Caco-2 (cell line): ENCODE measurements at regions not wholly inside any gene's neighbourhood (a gene's known extent, or its start where the extent isn't known, plus 50 kb on each side); places are given as distances from the start of the nearest gene placed in this dataset.

Experiments
- BruUV-seq: library from RNA; stranded (reverse); fragments of 400-500 nt; replicated peaks from 2 replicates; lab custom pipeline; 2021; lab: Mats Ljungman, UMichigan
- CTCF ChIA-PET: fragments of 300-600 bp; sonication (Branson Sonifier 250); formaldehyde crosslinking; loops from one replicate; lab custom pipeline; 2022; ENCODE audit warnings: antibody characterized with exemption; lab: Charles Lee
- POLR2A ChIA-PET: fragments of 300-600 bp; sonication (Branson Sonifier 250); formaldehyde crosslinking; loops from one replicate; lab custom pipeline; 2022; ENCODE audit warnings: antibody characterized with exemption; lab: Charles Lee
- DNase-seq, 2 experiments: peaks; one replicate each; pipeline versions ENCODE4 v3.0.0 to v3.0.0-alpha.2; 2020 to 2022
- H3K27me3 ChIP-seq: replicated peaks from 2 replicates; pipeline ENCODE4 v1.6.0; 2011; ENCODE audit warnings: low read length; ENCODE audit not compliant: control insufficient read depth, insufficient read depth
- H3K36me3 ChIP-seq: 2 replicates; pipeline ENCODE4 v1.5.1; 2011; ENCODE audit warnings: low read length; ENCODE audit not compliant: control insufficient read depth, insufficient read depth
- H3K4me1 ChIP-seq: fragments of 250-450 bp; sonication (Bioruptor Pico); 2 replicates; pipeline ENCODE4 v1.5.1; 2020; ENCODE audit warnings: mild to moderate bottlenecking
- H3K4me3 ChIP-seq: 2 replicates; pipeline ENCODE4 v1.5.1; 2011; ENCODE audit warnings: low read depth, mild to moderate bottlenecking, control low read depth, low read length
- H3K9me3 ChIP-seq: fragments of 250-450 bp; sonication (Bioruptor Pico); 2 replicates; pipeline ENCODE4 v1.5.1; 2020; ENCODE audit warnings: mild to moderate bottlenecking, moderate library complexity
- H3K27ac Mint-ChIP-seq: one replicate; pipeline ENCODE4 v1.8.0; 2022; ENCODE audit warnings: mixed read lengths; ENCODE audit not compliant: unreplicated experiment
- H3K27me3 Mint-ChIP-seq: one replicate; pipeline ENCODE4 v1.8.0; 2022; ENCODE audit warnings: mixed read lengths; ENCODE audit not compliant: insufficient read depth, unreplicated experiment
- H3K36me3 Mint-ChIP-seq: one replicate; pipeline ENCODE4 v1.8.0; 2022; ENCODE audit warnings: mild to moderate bottlenecking, mixed read lengths; ENCODE audit not compliant: insufficient read depth, unreplicated experiment
- H3K4me1 Mint-ChIP-seq: one replicate; pipeline ENCODE4 v1.8.0; 2022; ENCODE audit warnings: low read depth, mixed read lengths; ENCODE audit not compliant: unreplicated experiment
- H3K4me3 Mint-ChIP-seq: one replicate; pipeline ENCODE4 v1.8.0; 2022; ENCODE audit warnings: mild to moderate bottlenecking, moderate library complexity, mixed read lengths; ENCODE audit not compliant: unreplicated experiment
- H3K9me3 Mint-ChIP-seq: one replicate; pipeline ENCODE4 v1.8.0; 2022; ENCODE audit warnings: mixed read lengths; ENCODE audit not compliant: unreplicated experiment
- intact Hi-C: fragments of 100-400 bp; cut with micrococcal nuclease; formaldehyde crosslinking; loops from one replicate; pipeline ENCODE4 v1.10.0; 2022; ENCODE audit not compliant: unreplicated experiment
- TF ChIP-seq, protein P1 (sequence below), 2 experiments: fragments of 200-600 bp in 1 of 2; IDR thresholded peaks; 1 replicate in 1 of 2; 2 replicates in 1 of 2; pipeline versions ENCODE4 v1.5.1 to v1.8.0; 2011 to 2022; ENCODE audit warnings: antibody characterized with exemption in 1 of 2, control low read depth in 1 of 2, inconsistent platforms in 1 of 2, low read depth in 1 of 2, low read length in 1 of 2, mild to moderate bottlenecking in 1 of 2, moderate library complexity in 1 of 2; ENCODE audit not compliant: insufficient read depth in 1 of 2, severe bottlenecking in 1 of 2, unreplicated experiment in 1 of 2

DNA sequence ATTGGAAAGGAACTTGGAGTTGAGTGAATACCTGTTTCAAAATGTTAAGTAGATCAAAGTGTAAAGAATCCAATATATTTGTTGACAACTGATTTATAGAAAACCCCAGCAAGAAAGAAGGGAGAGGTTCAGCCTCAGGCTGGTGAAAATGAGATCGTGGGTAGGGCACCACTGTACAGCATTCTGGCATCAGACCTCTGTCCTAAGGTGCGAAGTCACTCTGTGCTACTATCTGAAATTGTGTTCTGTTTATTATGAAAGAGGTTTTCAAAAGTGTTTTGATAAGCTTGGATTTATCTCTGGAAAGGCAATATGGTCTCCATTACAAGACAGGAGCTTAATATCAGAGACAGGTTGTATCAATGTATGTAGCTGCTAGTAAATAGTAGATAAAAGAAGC lies 80.5 kb upstream of the MAP4K3 start:
- no peaks in the 10 kb centered on the region for H3K36me3 ChIP-seq
- POLR2A ChIA-PET: no interaction called here
- CTCF ChIA-PET: interaction anchor here (1.5 kb wide), 1 partner anchor 213 kb away, joined by 3 read pairs; no protein-coding TSS in a partner anchor
- Mint-ChIP-seq H3K9me3 (peaks cover 9% of the 10 kb centered on the region), H3K4me1 (peaks cover 14% of the 10 kb centered on the region), H3K27me3 (no peaks in the 10 kb centered on the region), H3K27ac (no peak overlapping the region), H3K4me3 (no peak overlapping the region), H3K36me3 (no peaks in the 10 kb centered on the region)
- TF ChIP-seq, protein P1, sequence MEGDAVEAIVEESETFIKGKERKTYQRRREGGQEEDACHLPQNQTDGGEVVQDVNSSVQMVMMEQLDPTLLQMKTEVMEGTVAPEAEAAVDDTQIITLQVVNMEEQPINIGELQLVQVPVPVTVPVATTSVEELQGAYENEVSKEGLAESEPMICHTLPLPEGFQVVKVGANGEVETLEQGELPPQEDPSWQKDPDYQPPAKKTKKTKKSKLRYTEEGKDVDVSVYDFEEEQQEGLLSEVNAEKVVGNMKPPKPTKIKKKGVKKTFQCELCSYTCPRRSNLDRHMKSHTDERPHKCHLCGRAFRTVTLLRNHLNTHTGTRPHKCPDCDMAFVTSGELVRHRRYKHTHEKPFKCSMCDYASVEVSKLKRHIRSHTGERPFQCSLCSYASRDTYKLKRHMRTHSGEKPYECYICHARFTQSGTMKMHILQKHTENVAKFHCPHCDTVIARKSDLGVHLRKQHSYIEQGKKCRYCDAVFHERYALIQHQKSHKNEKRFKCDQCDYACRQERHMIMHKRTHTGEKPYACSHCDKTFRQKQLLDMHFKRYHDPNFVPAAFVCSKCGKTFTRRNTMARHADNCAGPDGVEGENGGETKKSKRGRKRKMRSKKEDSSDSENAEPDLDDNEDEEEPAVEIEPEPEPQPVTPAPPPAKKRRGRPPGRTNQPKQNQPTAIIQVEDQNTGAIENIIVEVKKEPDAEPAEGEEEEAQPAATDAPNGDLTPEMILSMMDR (IDR thresholded peaks at IDR 0.05; ENCODE audit: insufficient read depth in 1 of 2, low read depth in 1 of 2, low read length in 1 of 2, severe bottlenecking in 1 of 2, unreplicated experiment in 1 of 2): no peak
- DNase-seq: no peak
- no peak overlapping the region for H3K4me3 ChIP-seq
- H3K4me1 ChIP-seq: peaks cover 22% of the 10 kb centered on the region
- BruUV-seq: no TSS peak
- H3K27me3 ChIP-seq: no peaks in the 10 kb centered on the region
- intact Hi-C loops: loop anchor here (5.0 to 10.0 kb wide), 2 partner anchors 75 to 177 kb away; no protein-coding TSS in a partner anchor
- peaks cover 19% of the 10 kb centered on the region for H3K9me3 ChIP-seq

GRCh38 chr2:39519886-39520285 lies 82.8 kb upstream of the MAP4K3 start:
- CTCF ChIA-PET: interaction anchor here (1.1 kb wide), 1 partner anchor 210 kb away, joined by 3 read pairs; no protein-coding TSS in a partner anchor
- Histone ChIP-seq H3K4me1 (peaks cover 11% of the 10 kb centered on the region), H3K9me3 (peaks cover 19% of the 10 kb centered on the region), H3K4me3 (no peak overlapping the region), H3K27me3 (no peaks in the 10 kb centered on the region), H3K36me3 (no peaks in the 10 kb centered on the region)
- H3K27ac Mint-ChIP-seq: no peak overlapping the region
- POLR2A ChIA-PET: no interaction called here
- no TSS peak for BruUV-seq
- H3K36me3 Mint-ChIP-seq: no peaks in the 10 kb centered on the region
- H3K4me1 Mint-ChIP-seq: no peaks in the 10 kb centered on the region
- TF ChIP-seq, protein P1 (IDR thresholded peaks at IDR 0.05; ENCODE audit: insufficient read depth in 1 of 2, low read depth in 1 of 2, low read length in 1 of 2, severe bottlenecking in 1 of 2, unreplicated experiment in 1 of 2): no peak
- intact Hi-C loops: loop anchor here (5.0 to 10.0 kb wide), 2 partner anchors 72 to 175 kb away; no protein-coding TSS in a partner anchor
- H3K27me3 Mint-ChIP-seq: no peaks in the 10 kb centered on the region
- peaks cover 12% of the 10 kb centered on the region for H3K9me3 Mint-ChIP-seq
- DNase-seq: no peak
- no peak overlapping the region for H3K4me3 Mint-ChIP-seq

GRCh38 chr2:39521876-39522517 lies 84.9 kb upstream of the MAP4K3 start:
- H3K36me3 ChIP-seq: no peaks in the 10 kb centered on the region
- no peak for DNase-seq
- peaks cover 19% of the 10 kb centered on the region for H3K9me3 ChIP-seq
- Mint-ChIP-seq H3K4me1 (peaks cover 7% of the 10 kb centered on the region), H3K4me3 (no peak overlapping the region), H3K9me3 (peaks cover 12% of the 10 kb centered on the region), H3K27me3 (no peaks in the 10 kb centered on the region), H3K36me3 (no peaks in the 10 kb centered on the region), H3K27ac (no peak overlapping the region)
- no peaks in the 10 kb centered on the region for H3K4me1 ChIP-seq
- CTCF ChIA-PET: no interaction called here
- no peaks in the 10 kb centered on the region for H3K27me3 ChIP-seq
- TF ChIP-seq, protein P1 (IDR thresholded peaks at IDR 0.05; ENCODE audit: insufficient read depth in 1 of 2, low read depth in 1 of 2, low read length in 1 of 2, severe bottlenecking in 1 of 2, unreplicated experiment in 1 of 2): no peak
- no TSS peak for BruUV-seq
- H3K4me3 ChIP-seq: no peak overlapping the region
- intact Hi-C loops: no loop called here
- POLR2A ChIA-PET: no interaction called here
